GM18511 (cell line): ENCODE measurements at regions not wholly inside any gene's neighbourhood (a gene's known extent, or its start where the extent isn't known, plus 50 kb on each side); places are given as distances from the start of the nearest gene placed in this dataset.

Source experiments
- ATAC-seq: cut with Tn5 transposase; IDR thresholded peaks from one replicate; pipeline ENCODE4 v1.9.1; 2021; ENCODE audit warnings: mild to moderate bottlenecking, moderate library complexity; ENCODE audit not compliant: unreplicated experiment

- no peak for ATAC-seq
Measured at GRCh38 chr10:4357911-4358310, 468.1 kb upstream of the AKR1E2 start.

GRCh38 chr10:4355350-4355749, 470.7 kb upstream of the AKR1E2 start:
- ATAC-seq = no peak

GRCh38 chr10:4354382-4354812, 471.6 kb upstream of the AKR1E2 start:
- ATAC-seq = no peak

GRCh38 chr10:4353964-4354363, 472.0 kb upstream of the AKR1E2 start:
- no peak for ATAC-seq

GRCh38 chr10:4353059-4353655, 472.9 kb upstream of the AKR1E2 start:
- ATAC-seq = no peak

GRCh38 chr10:4352414-4352961, 473.5 kb upstream of the AKR1E2 start:
- no peak for ATAC-seq

GRCh38 chr10:4351723-4352413, 474.1 kb upstream of the AKR1E2 start:
- no peak for ATAC-seq

GRCh38 chr10:4347397-4347796, 478.6 kb upstream of the AKR1E2 start:
- no peak for ATAC-seq

- no peak for ATAC-seq
Measured at GRCh38 chr10:4345877-4346646, 479.9 kb upstream of the AKR1E2 start.

GRCh38 chr10:4344492-4344994, 481.5 kb upstream of the AKR1E2 start:
- no peak for ATAC-seq

- no peak for ATAC-seq
Measured at GRCh38 chr10:4343873-4344272, 482.1 kb upstream of the AKR1E2 start.

- no peak for ATAC-seq
Measured at GRCh38 chr10:4343091-4343490, 482.9 kb upstream of the AKR1E2 start.

- no peak for ATAC-seq
Measured at GRCh38 chr10:4338768-4339167, 487.2 kb upstream of the AKR1E2 start.

GRCh38 chr10:4337563-4337962, 488.4 kb upstream of the AKR1E2 start:
- ATAC-seq = no peak

- no peak for ATAC-seq
Measured at GRCh38 chr10:4334871-4335270, 491.1 kb upstream of the AKR1E2 start.

GRCh38 chr10:4334015-4334414, 492.0 kb upstream of the AKR1E2 start:
- ATAC-seq = no peak

- ATAC-seq = no peak
Measured at GRCh38 chr10:4333459-4333894, 492.5 kb upstream of the AKR1E2 start.

- ATAC-seq = no peak
Measured at GRCh38 chr10:4332764-4333458, 493.1 kb upstream of the AKR1E2 start.

GRCh38 chr10:4331150-4331549, 494.9 kb upstream of the AKR1E2 start:
- ATAC-seq = no peak

GRCh38 chr10:4330636-4331035, 495.4 kb upstream of the AKR1E2 start:
- ATAC-seq = no peak

GRCh38 chr10:4329225-4329624, 496.8 kb upstream of the AKR1E2 start:
- no peak for ATAC-seq
